H1 (cell line): ENCODE measurements at regions not wholly inside any gene's neighbourhood (a gene's known extent, or its start where the extent isn't known, plus 50 kb on each side); places are given as distances from the start of the nearest gene placed in this dataset.

ENCODE experiments used
- CTCF ChIA-PET: fragments of 300-600 bp; sonication (Branson Sonifier 250); formaldehyde crosslinking; loops from one replicate; lab custom pipeline; 2021; ENCODE audit not compliant: partially characterized antibody; lab: Charles Lee
- POLR2A ChIA-PET: fragments of 300-600 bp; sonication (Branson Sonifier 250); formaldehyde crosslinking; loops from one replicate; lab custom pipeline; 2021; ENCODE audit warnings: inconsistent platforms; ENCODE audit not compliant: partially characterized antibody; lab: Charles Lee
- DNase-seq, 2 experiments: peaks; one replicate each; pipeline versions ENCODE4 v3.0.0 to v3.0.0-alpha.2; 2010 to 2022; ENCODE audit warnings: low spot score in 2 of 2, low read depth in 1 of 2, mixed read lengths in 1 of 2
- FAIRE-seq: peaks from 2 replicates; lab custom pipeline; 2011; peaks lifted over from hg19 to GRCh38; lab: Jason Lieb, UNC
- H2AFZ ChIP-seq: 2 replicates; pipeline ENCODE4 v1.8.1; 2012; ENCODE audit warnings: low read length, inconsistent platforms
- H2AK5ac ChIP-seq: 2 replicates; pipeline ENCODE4 v1.6.1; 2013; ENCODE audit warnings: low read depth, low read length
- H2BK120ac ChIP-seq: replicated peaks from 2 replicates; pipeline ENCODE3; 2013; ENCODE audit warnings: low read depth, low read length, inconsistent platforms
- H2BK12ac ChIP-seq: 2 replicates; pipeline ENCODE4 v1.6.1; 2013; ENCODE audit warnings: low read depth, low read length
- H2BK15ac ChIP-seq: 2 replicates; pipeline ENCODE4 v1.6.1; 2013; ENCODE audit warnings: low read length
- H2BK20ac ChIP-seq: 2 replicates; pipeline ENCODE4 v1.6.1; 2013; ENCODE audit warnings: low read length
- H2BK5ac ChIP-seq: 2 replicates; pipeline ENCODE4 v1.6.1; 2013; ENCODE audit warnings: low read depth, low read length
- H3K14ac ChIP-seq: 2 replicates; pipeline ENCODE4 v1.6.1; 2013; ENCODE audit warnings: inconsistent platforms; ENCODE audit not compliant: insufficient read length
- H3K18ac ChIP-seq: 2 replicates; pipeline ENCODE4 v1.6.1; 2013; ENCODE audit warnings: low read length; ENCODE audit errors: extremely low read depth
- H3K23ac ChIP-seq: 2 replicates; pipeline ENCODE4 v1.6.1; 2013; ENCODE audit warnings: inconsistent platforms; ENCODE audit not compliant: insufficient read length
- H3K23me2 ChIP-seq: 2 replicates; pipeline ENCODE4 v1.6.1; 2013; ENCODE audit warnings: low read depth, low read length
- H3K27ac ChIP-seq: 2 replicates; pipeline ENCODE4 v1.6.1; 2011; ENCODE audit warnings: low read depth, low read length, inconsistent platforms
- H3K27me3 ChIP-seq, 4 experiments: replicated peaks in 1 of 4; 1 replicate in 1 of 4; 2 replicates in 3 of 4; pipeline versions ENCODE4 v1.6.1 to v1.8.1; 2011 to 2013; ENCODE audit warnings: low read length in 3 of 4, mild to moderate bottlenecking in 3 of 4, inconsistent platforms in 2 of 4, mixed read lengths in 2 of 4, moderate library complexity in 1 of 4; ENCODE audit not compliant: control insufficient read depth in 3 of 4, insufficient read depth in 3 of 4; ENCODE audit errors: extremely low read depth in 1 of 4
- H3K36me3 ChIP-seq, 4 experiments: 2 replicates each; pipeline versions ENCODE4 v1.6.1 to v1.8.1; 2011 to 2013; ENCODE audit warnings: mild to moderate bottlenecking in 4 of 4, low read length in 3 of 4, moderate library complexity in 2 of 4, control low read depth in 1 of 4, inconsistent platforms in 1 of 4; ENCODE audit not compliant: insufficient read depth in 4 of 4, control insufficient read depth in 2 of 4
- H3K4ac ChIP-seq: replicated peaks from 2 replicates; pipeline ENCODE3; 2013; ENCODE audit warnings: low read length, low read depth, mixed read lengths, inconsistent platforms; ENCODE audit not compliant: insufficient read length
- H3K4me1 ChIP-seq, 4 experiments: replicated peaks in 1 of 4; 1 replicate in 1 of 4; 2 replicates in 3 of 4; pipeline versions ENCODE4 v1.6.1 to v1.8.1; 2011 to 2013; ENCODE audit warnings: low read length in 3 of 4, inconsistent platforms in 2 of 4, mixed read lengths in 1 of 4; ENCODE audit not compliant: insufficient read depth in 4 of 4, control insufficient read depth in 3 of 4
- H3K4me2 ChIP-seq, 2 experiments: 2 replicates each; pipeline versions ENCODE4 v1.6.1 to v1.8.1; 2011 to 2013; ENCODE audit warnings: low read depth in 2 of 2, low read length in 2 of 2, control low read depth in 1 of 2, inconsistent platforms in 1 of 2, mild to moderate bottlenecking in 1 of 2; ENCODE audit not compliant: insufficient read depth in 1 of 2
- H3K4me3 ChIP-seq, 4 experiments: fragments of 200-600, 300-600 bp in 1 of 4; sonication (generic), shearing (Covaris generic), sonication (Bioruptor Twin) in 1 of 4; 2 replicates each; pipeline versions ENCODE4 v1.5.1 to v1.8.1; 2011 to 2016; ENCODE audit warnings: low read length in 4 of 4, low read depth in 3 of 4, control low read depth in 2 of 4, inconsistent platforms in 2 of 4, mild to moderate bottlenecking in 2 of 4, mixed read lengths in 1 of 4, moderate library complexity in 1 of 4; ENCODE audit not compliant: insufficient read depth in 2 of 4; ENCODE audit errors: extremely low read depth in 1 of 4
- H3K56ac ChIP-seq: replicated peaks from 2 replicates; pipeline ENCODE3; 2013; ENCODE audit warnings: low read depth, mild to moderate bottlenecking, mixed read lengths, low read length, inconsistent platforms; ENCODE audit not compliant: insufficient read length
- H3K79me1 ChIP-seq: 2 replicates; pipeline ENCODE4 v1.6.1; 2013; ENCODE audit warnings: low read depth, low read length, control low read depth
- H3K79me2 ChIP-seq, 2 experiments: 2 replicates each; pipeline versions ENCODE4 v1.6.1 to v1.8.1; 2012 to 2013; ENCODE audit warnings: low read length in 2 of 2, mild to moderate bottlenecking in 2 of 2, inconsistent platforms in 1 of 2; ENCODE audit not compliant: insufficient read depth in 2 of 2, control insufficient read depth in 1 of 2
- H3K9ac ChIP-seq, 4 experiments: replicated peaks in 1 of 4; 1 replicate in 1 of 4; 2 replicates in 3 of 4; pipeline versions ENCODE4 v1.6.1 to v1.8.1; 2011 to 2013; ENCODE audit warnings: low read depth in 3 of 4, low read length in 3 of 4, control low read depth in 2 of 4, mild to moderate bottlenecking in 2 of 4, moderate library complexity in 2 of 4, inconsistent platforms in 1 of 4; ENCODE audit errors: extremely low read depth in 1 of 4
- H3K9me3 ChIP-seq, 2 experiments: 2 replicates each; pipeline versions ENCODE4 v1.6.1 to v1.8.1; 2012 to 2013; ENCODE audit warnings: mild to moderate bottlenecking in 2 of 2, moderate library complexity in 2 of 2, control low read depth in 1 of 2, inconsistent platforms in 1 of 2, low read depth in 1 of 2, low read length in 1 of 2, mixed read lengths in 1 of 2; ENCODE audit not compliant: insufficient read depth in 2 of 2
- H4K20me1 ChIP-seq, 2 experiments: replicated peaks in 1 of 2; 2 replicates each; pipeline versions ENCODE3 to v1.8.1; 2011 to 2013; ENCODE audit warnings: inconsistent platforms in 2 of 2, low read length in 2 of 2, mild to moderate bottlenecking in 1 of 2; ENCODE audit not compliant: insufficient read depth in 2 of 2, control insufficient read depth in 1 of 2
- H4K5ac ChIP-seq: 2 replicates; pipeline ENCODE4 v1.6.1; 2013; ENCODE audit warnings: low read length, low read depth, mixed read lengths, inconsistent platforms; ENCODE audit not compliant: insufficient read length
- H4K8ac ChIP-seq: 2 replicates; pipeline ENCODE4 v1.8.0; 2013; ENCODE audit warnings: mild to moderate bottlenecking, moderate library complexity, low read length, inconsistent platforms; ENCODE audit not compliant: insufficient read depth; ENCODE audit errors: extremely low read depth
- H4K91ac ChIP-seq: replicated peaks from 2 replicates; pipeline ENCODE3; 2013; ENCODE audit warnings: low read length, mixed read lengths, inconsistent platforms; ENCODE audit not compliant: insufficient read length
- BACH1 ChIP-seq: IDR thresholded peaks from 2 replicates; pipeline ENCODE4 v1.6.1; 2012; ENCODE audit warnings: low read length, improper control_type of control experiment
- CEBPB ChIP-seq: IDR thresholded peaks from 2 replicates; pipeline ENCODE4 v1.6.1; 2012; ENCODE audit warnings: low read depth, low read length
- TAF1 ChIP-seq: IDR thresholded peaks from 2 replicates; pipeline ENCODE4 v1.6.1; 2011; ENCODE audit warnings: mild to moderate bottlenecking, low read depth, low read length
- WGBS, 2 experiments: shearing (Covaris generic) in 1 of 2; methylation state at CpG; one replicate each; pipeline versions ENCODE4 v1.1.6 to v1.1.7; 2013 to 2015; ENCODE audit warnings: low lambda C conversion rate in 2 of 2, mixed read lengths in 2 of 2, inconsistent platforms in 1 of 2, low coverage in 1 of 2, missing lambda C conversion rate in 1 of 2; ENCODE audit not compliant: insufficient replicate concordance in 2 of 2, insufficient coverage in 1 of 2, insufficient read length in 1 of 2; ENCODE audit errors: extremely low coverage in 1 of 2, missing lambda C conversion rate in 1 of 2; 5-methylcytosine and 5-hydroxymethylcytosine counted together

DNA sequence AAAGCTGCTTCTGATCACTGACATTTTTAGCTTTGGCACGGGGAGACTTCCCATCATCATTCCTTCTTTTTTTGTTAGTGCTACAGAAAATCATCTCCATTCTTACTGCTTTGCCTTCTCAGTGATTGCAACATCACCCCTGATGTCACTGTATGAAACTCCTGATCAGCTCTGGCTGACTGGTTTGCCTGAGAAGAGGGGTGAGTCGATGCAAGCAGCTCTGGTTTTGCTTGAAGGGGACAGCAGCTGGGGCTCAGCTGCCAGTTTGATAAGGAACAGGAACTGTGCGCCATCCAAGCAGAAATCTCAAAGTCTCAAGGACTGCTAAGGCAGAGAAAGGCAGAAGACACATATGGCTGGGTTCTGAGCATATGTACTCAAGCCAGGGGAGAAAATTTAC is 808.5 kb upstream of the CELF2 start:
- H3K56ac ChIP-seq: no peak overlapping the region
- no peak overlapping the region for H2AK5ac ChIP-seq
- H3K4me2 ChIP-seq: no peak overlapping the region
- DNase-seq: no peak
- no peak overlapping the region for H3K18ac ChIP-seq
- H2BK20ac ChIP-seq: no peak overlapping the region
- no peak overlapping the region for H3K4me3 ChIP-seq
- H2BK15ac ChIP-seq: no peak overlapping the region
- H2BK5ac ChIP-seq: no peak overlapping the region
- no peak overlapping the region for H2BK12ac ChIP-seq
- no peak overlapping the region for H3K23ac ChIP-seq
- H3K4me1 ChIP-seq: no peaks in the 10 kb centered on the region
- CTCF ChIA-PET: interaction anchor here (0.6 to 1.1 kb wide), 2 partner anchors 8 to 23 kb away, joined by 3 to 4 read pairs; no protein-coding TSS in a partner anchor
- H2AFZ ChIP-seq: 0 out of 2 replicates have a peak overlapping the region, but pooled peaks have one; percentile 81
- TF ChIP-seq CEBPB (peak; percentile 35; the same call in 1 of the 2 replicates), TAF1 (no peak), BACH1 (no peak)
- TF ChIP-seq, all 59 proteins: peak for 1
- no peaks in the 10 kb centered on the region for H3K79me1 ChIP-seq
- H3K27me3 ChIP-seq: no peaks in the 10 kb centered on the region
- no peaks in the 10 kb centered on the region for H3K23me2 ChIP-seq
- no peak overlapping the region; the same call in 1 of the 2 replicates for H4K8ac ChIP-seq
- H4K91ac ChIP-seq: no peak overlapping the region
- H3K4ac ChIP-seq: no peak overlapping the region
- 92% methylated on average over 3 of the region's 3 CpGs; no CpG with 5 or more reads in 1 of the 2 experiments for WGBS, 2 experiments
- H3K36me3 ChIP-seq: no peaks in the 10 kb centered on the region
- FAIRE-seq: no peak
- H3K27ac ChIP-seq: no peak overlapping the region
- H4K20me1 ChIP-seq: no peaks in the 10 kb centered on the region
- H3K14ac ChIP-seq: no peak overlapping the region
- no peak overlapping the region for H2BK120ac ChIP-seq
- H3K9me3 ChIP-seq: peaks cover 0 to 10% of the 10 kb centered on the region in 2 experiments; a peak in 1 of 4 replicates
- H4K5ac ChIP-seq: no peak overlapping the region
- POLR2A ChIA-PET: no interaction called here
- no peaks in the 10 kb centered on the region for H3K79me2 ChIP-seq
- H3K9ac ChIP-seq: no peak overlapping the region
